ENCODE measurements at regions not wholly inside any gene's neighbourhood (a gene's known extent, or its start where the extent isn't known, plus 50 kb on each side); places are given as distances from the start of the nearest gene placed in this dataset.

GRCh38 chr17:53149316-53149715, 673.4 kb upstream of the KIF2B start:
- Histone ChIP-seq H3K79me2 (ENCODE audit: control insufficient read depth, low read length) (no peaks in the 10 kb centered on the region), H3K27me3 (ENCODE audit: control insufficient read depth, low read length) (no peaks in the 10 kb centered on the region), H4K20me1 (ENCODE audit: control insufficient read depth, insufficient read depth, low read depth, low read length) (no peaks in the 10 kb centered on the region), H3K4me1 (ENCODE audit: control insufficient read depth, low read length) (no peaks in the 10 kb centered on the region), H3K9me3 (ENCODE audit: control insufficient read depth, insufficient read depth, low read length) (no peaks in the 10 kb centered on the region), H3K4me2 (ENCODE audit: low read length) (no peak overlapping the region), H3K4me3 (ENCODE audit: low read length) (no peak overlapping the region), H3K9me2 (replicated peaks; ENCODE audit: control insufficient read depth, low read length) (no peaks in the 10 kb centered on the region), H3K27ac (ENCODE audit: low read depth, low read length) (no peak overlapping the region), H3F3A (ENCODE audit: control insufficient read depth, insufficient read depth) (no peaks in the 10 kb centered on the region), H3K36me3 (ENCODE audit: control insufficient read depth, low read length) (no peaks in the 10 kb centered on the region)
- no peak for TF ChIP-seq EZH2phosphoT487 (IDR thresholded peaks at IDR 0.05; ENCODE audit: borderline replicate concordance, low read length)
- TF ChIP-seq CTCF (IDR thresholded peaks at IDR 0.05; ENCODE audit: low read depth, low read length, poor library complexity, severe bottlenecking) = no peak

GRCh38 chr17:53148058-53148457, 674.7 kb upstream of the KIF2B start:
- Histone ChIP-seq H3K27ac (ENCODE audit: low read depth, low read length) (no peak overlapping the region), H3K4me1 (ENCODE audit: control insufficient read depth, low read length) (no peaks in the 10 kb centered on the region), H3K27me3 (ENCODE audit: control insufficient read depth, low read length) (no peaks in the 10 kb centered on the region), H3K9me2 (replicated peaks; ENCODE audit: control insufficient read depth, low read length) (no peaks in the 10 kb centered on the region), H3F3A (ENCODE audit: control insufficient read depth, insufficient read depth) (no peaks in the 10 kb centered on the region), H3K79me2 (ENCODE audit: control insufficient read depth, low read length) (no peaks in the 10 kb centered on the region), H3K36me3 (ENCODE audit: control insufficient read depth, low read length) (no peaks in the 10 kb centered on the region), H3K4me2 (ENCODE audit: low read length) (no peak overlapping the region), H3K9me3 (ENCODE audit: control insufficient read depth, insufficient read depth, low read length) (no peaks in the 10 kb centered on the region), H3K4me3 (ENCODE audit: low read length) (no peak overlapping the region), H4K20me1 (ENCODE audit: control insufficient read depth, insufficient read depth, low read depth, low read length) (no peaks in the 10 kb centered on the region)
- TF ChIP-seq CTCF (IDR thresholded peaks at IDR 0.05; ENCODE audit: low read depth, low read length, poor library complexity, severe bottlenecking) = no peak
- no peak for TF ChIP-seq EZH2phosphoT487 (IDR thresholded peaks at IDR 0.05; ENCODE audit: borderline replicate concordance, low read length)

- Histone ChIP-seq H3K4me2 (ENCODE audit: low read length) (no peak overlapping the region), H3K36me3 (ENCODE audit: control insufficient read depth, low read length) (no peaks in the 10 kb centered on the region), H3K4me1 (ENCODE audit: control insufficient read depth, low read length) (no peaks in the 10 kb centered on the region)
These were observed 679.8 kb upstream of the KIF2B start for GRCh38 chr17:53142890-53143289.

More at GRCh38 chr17:53142890-53143289, 679.8 kb upstream of the KIF2B start:
- no peaks in the 10 kb centered on the region for H3K9me3 ChIP-seq (ENCODE audit: control insufficient read depth, insufficient read depth, low read length)
- H4K20me1 ChIP-seq (ENCODE audit: control insufficient read depth, insufficient read depth, low read depth, low read length) = no peaks in the 10 kb centered on the region
- H3K79me2 ChIP-seq (ENCODE audit: control insufficient read depth, low read length) = no peaks in the 10 kb centered on the region
- H3K4me3 ChIP-seq (ENCODE audit: low read length) = no peak overlapping the region
- no peaks in the 10 kb centered on the region for H3K9me2 ChIP-seq (replicated peaks; ENCODE audit: control insufficient read depth, low read length)
- no peaks in the 10 kb centered on the region for H3F3A ChIP-seq (ENCODE audit: control insufficient read depth, insufficient read depth)
- H3K27ac ChIP-seq (ENCODE audit: low read depth, low read length) = no peak overlapping the region
- no peaks in the 10 kb centered on the region for H3K27me3 ChIP-seq (ENCODE audit: control insufficient read depth, low read length)
- no peak for TF ChIP-seq EZH2phosphoT487 (IDR thresholded peaks at IDR 0.05; ENCODE audit: borderline replicate concordance, low read length)
- no peak for TF ChIP-seq CTCF (IDR thresholded peaks at IDR 0.05; ENCODE audit: low read depth, low read length, poor library complexity, severe bottlenecking)
